GM18511 (cell line): ENCODE measurements at regions not wholly inside any gene's neighbourhood (a gene's known extent, or its start where the extent isn't known, plus 50 kb on each side); places are given as distances from the start of the nearest gene placed in this dataset.

Experiments used
- ATAC-seq: cut with Tn5 transposase; IDR thresholded peaks from one replicate; pipeline ENCODE4 v1.9.1; 2021; ENCODE audit warnings: mild to moderate bottlenecking, moderate library complexity; ENCODE audit not compliant: unreplicated experiment

DNA sequence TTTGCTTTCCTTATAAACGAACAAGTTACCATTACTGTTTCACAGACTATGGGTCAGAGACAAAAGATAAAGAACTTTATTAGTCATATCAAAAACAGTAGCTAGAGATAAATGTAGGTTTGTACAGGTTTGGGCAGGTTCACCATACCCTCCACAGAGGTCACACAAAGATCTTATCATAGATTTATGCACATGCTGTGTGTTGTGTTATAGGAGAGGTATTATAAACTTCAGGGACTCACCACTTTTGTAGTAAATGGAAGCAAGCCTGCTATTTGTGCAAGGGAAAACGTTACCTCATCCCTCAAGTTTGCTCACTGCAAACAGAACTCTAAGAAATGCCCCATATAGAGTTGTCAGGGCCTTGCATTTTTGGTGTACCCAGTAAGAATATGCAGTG, 584.5 kb upstream of the LRRTM1 start:
- no peak for ATAC-seq

DNA sequence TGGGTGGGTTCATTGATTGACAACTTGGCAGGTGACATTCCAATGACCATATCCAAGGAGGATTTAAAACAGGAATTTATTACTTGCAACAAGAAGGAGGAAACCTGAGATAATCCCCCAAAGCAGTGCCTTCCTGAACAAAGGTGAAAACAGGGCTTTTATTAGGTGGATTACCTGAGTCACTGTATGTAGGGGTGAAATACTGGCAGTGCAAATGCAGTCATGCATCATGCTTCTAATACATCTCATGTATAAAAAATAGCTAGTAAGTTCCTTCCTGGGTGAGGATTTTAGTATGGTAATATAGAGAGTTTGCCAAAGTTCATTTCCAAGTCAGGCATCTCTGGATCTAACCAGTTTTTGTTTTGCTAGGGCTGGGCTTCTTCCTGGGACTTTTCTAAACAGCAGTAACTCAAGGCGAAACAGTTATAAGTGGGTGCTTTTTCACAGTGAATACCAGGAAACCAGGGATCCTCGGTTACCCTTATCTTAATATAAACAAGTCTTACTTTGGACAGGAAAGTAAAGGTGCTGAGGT, 583.4 kb upstream of the LRRTM1 start:
- no peak for ATAC-seq

DNA sequence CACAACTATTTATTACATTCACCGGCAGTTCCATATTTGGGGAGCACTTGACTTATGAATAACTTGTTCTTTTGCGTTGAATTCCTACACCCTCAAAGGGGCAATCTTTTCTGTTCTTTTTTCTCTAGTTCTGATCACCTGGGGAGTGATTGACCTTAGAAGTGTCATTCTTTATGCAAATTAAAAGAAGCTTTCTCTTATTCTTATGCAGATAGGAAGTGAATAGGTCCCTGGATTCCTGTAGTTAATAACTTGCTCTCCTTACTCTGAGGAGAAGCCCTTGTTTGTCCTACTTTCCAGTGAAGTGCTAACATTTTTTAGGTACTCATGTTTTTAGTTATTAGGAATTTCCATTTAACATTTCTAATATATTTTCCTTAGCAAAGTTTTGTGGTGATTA, 569.8 kb upstream of the LRRTM1 start:
- no peak for ATAC-seq

DNA sequence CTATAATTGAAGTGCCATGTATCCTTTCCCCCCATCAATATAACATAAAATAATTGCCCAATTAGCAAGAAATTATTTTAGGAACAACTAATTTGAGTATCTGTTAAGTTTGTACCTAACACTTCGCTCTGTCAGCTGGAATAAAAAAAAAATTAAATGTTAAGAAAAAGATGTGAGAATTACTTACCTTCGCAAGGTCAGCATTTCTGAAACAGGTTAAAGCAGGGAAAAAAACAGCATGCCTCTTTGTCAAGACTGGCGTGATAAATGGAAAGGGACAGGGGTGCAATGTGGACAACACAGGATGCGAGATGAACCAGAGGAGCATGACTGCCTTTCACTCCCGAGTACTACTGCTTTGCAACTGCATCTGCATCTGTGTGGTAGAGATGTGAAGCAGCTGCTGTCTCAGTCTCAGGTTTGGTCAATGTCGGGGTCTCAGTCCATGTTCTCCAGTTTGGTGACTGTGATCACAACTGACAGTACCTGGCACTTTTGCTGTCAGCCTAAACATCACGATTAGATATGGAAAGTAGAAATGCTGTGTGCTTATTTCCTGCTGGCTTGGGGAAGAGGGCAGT, 565.4 kb upstream of the LRRTM1 start:
- ATAC-seq: no peak

DNA sequence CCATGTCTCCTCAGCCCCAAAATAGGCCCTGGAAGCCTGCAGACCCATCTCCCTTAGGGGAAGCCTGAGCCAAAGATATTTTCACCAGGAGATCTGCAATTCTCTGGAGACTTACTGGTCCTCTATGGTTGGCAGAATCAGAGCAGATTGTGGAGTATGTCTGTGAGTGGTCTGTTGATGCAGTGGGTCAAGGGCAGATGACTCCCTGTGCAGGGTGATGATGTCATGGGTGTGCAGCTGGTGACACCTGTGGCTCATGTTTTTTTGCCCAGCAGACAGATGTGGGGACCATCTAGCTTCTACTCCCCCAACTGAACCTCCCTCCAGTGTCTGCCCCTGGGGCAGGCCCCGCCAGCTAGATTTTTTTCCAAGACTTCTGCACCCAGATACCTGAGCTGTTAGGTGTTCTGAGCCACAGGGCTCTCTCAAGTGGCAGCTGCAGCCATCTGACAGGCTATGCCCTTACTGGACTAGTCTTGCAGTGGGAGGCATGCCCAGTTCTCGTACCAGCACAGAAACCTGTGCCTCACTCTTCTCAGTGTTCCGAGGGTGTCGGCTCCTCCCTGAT, 558.7 kb upstream of the LRRTM1 start:
- no peak for ATAC-seq

DNA sequence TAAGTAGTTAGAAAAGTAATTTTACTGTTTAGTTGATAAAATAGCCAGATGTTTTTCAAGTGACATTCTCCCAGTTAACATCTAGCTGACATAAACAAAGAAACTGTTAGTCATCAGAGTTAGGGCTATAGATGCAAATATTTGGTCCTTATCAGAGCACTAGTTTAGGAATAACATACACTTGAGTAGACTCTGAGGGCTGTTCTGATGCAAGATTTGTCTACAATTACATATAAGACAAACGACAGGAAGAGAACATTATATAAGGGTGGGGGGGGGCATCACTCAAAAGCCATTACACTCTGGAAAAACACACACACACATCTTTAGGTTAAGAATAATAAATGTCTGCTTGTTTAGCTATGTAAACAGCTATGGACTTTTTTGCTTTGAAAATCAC, 554.4 kb upstream of the LRRTM1 start:
- no peak for ATAC-seq

DNA sequence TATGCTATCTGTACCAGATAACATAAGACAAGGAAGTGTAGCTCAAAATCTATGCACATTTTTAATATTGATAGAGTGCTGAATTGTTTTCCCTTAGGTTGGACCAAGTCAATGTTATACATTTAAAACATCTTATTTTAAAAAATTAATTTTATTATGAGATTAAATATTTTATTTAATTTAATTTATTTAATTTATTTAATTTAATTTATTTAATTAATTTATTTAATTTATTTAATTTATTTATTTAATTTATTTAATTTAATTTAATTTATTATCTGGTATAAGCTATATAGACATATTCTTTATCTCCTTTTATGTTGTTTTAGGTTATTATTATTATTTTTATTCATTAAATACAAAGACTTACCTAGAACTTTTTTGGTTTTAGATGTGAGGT, 551.7 kb upstream of the LRRTM1 start:
- ATAC-seq: no peak

DNA sequence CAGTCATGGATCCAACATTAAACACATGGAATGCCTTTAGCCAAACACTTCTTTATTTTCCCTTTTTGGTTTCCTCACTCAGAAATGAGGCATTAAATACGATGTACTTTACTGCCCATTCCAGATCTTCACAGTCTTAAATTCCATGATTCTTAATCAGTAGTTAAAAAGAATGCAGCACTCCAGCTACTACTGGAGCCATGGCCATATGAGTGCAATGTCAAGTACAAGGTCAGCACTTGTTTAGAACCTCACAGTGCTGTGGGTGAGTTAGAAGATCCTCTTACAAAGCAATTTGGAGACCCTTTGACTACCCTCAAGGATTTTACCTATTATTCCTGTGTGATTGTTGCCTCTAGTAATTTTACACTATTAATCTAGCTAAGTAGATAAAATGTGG, 550.3 kb upstream of the LRRTM1 start:
- no peak for ATAC-seq

DNA sequence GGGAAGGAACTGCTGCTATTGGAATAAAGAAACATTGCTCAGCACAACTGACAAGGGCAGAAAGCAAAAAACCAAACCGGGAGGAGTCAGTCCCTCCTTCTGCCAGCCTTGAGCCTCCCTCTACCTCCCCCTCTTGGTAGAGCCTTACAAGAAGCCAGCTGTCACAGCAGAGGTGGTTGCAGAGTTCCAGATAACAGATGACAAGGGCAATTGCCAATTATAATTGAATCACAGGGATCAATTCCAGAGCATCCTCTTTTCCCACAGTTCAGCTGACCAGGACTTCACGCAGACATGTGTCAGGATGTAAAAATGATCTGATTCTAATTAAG, 548.2 kb upstream of the LRRTM1 start:
- no peak for ATAC-seq

DNA sequence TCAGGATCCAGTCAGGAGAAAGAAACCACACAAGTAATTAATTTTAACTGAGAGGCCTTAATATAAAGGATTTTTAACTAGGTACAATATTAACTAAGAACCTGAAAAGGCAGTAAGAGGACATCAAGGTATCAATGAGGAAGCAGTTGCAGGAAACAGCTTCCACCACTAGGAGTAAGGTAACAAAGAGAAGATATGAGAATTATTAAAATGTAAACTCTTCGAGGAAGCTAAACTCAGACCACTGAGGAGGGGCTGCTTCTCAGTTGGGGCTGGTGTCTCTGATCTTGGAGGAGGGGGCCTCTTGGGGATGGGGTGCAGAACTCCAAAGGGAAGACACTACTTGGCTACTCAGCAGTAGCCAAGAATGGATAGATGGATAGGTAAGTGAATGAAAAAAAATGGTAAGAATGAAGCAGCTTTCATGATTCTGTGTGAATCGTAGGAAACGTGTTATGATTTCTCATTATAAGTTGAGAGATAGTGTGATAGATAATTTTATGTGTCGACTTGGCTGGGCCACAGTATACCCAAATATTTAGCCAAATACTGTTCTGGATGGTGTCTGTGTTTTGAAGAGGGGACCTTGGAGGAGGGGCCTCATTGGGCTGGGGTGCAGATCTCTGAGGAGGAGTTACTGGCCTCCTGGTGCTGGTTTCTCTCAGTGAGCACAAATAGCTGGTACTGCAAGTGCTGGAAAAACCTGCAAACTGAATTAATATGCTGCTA, 547.7 kb upstream of the LRRTM1 start:
- no peak for ATAC-seq

DNA sequence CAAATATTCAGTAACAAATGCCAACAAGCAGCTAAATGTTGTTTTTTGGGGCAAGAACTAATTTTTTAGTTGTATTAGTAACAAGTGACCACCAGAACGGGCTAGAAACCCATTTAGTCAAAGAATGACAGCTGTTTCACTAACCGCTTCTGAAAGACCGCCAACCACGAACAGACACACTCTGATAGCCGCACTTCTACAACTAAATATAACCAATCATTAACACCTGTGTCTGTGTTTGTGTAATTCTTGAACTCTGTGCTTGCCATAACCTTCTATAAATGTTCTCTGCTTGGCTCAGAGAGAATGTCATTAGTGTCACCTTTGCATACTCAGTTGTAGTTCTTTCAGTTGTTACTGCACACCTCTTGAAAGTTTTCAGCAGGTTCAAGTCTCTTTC, 526.3 kb upstream of the LRRTM1 start:
- ATAC-seq: no peak

DNA sequence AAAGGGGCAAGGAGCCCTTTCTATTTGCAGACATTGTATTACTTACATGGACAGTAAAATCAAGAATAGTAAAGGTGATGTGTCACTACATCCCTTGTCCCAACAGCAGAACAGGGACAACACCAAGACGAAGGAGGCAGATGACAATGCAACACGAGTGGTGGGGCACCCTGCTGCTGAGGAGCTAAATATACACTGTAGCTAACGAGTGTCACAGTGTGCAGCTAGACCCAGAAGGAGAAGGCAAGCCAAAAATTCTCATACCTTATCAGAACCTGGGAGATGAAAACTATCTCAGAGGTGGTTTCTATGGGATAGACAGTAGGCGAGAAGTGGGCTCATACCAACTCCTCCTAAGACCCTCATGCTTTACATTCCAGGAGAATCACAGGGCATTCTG, 518.4 kb upstream of the LRRTM1 start:
- no peak for ATAC-seq

DNA sequence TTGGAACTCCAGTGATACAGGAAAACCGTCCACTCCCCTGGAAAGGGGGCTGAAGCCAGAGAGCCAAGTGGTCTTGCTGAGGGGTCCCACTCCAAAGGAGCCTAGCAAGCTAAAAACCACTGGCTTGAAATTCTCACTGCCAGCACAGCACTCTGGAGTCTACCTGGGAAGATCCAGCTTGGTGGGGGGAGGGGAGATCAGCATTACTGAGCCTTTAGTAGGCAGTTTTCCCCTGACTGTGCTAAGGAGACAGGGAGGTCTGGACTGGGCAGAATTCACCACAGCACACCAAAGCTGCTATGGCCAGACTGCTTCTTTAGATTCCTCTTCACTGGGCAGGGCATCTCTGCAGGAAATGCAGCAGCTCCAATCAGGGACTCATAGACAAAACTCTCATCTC, 510.7 kb upstream of the LRRTM1 start:
- no peak for ATAC-seq

DNA sequence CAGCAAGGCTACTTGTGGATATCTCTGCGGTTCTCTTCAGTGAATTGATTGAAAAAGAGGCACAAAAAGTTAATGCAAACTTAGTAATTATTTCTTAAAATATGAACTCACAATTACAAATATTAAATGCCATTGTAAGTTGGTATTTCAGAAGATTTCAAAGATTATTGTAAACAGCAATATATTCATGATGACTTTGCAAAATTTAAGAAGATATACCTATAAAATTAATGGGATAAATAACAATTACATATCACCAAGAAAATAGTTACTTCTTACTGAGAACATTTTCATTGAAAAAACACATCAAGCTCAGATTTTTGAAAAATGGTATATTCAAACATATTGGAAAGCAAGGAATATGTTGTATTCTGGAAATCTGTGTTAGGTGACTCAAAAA, 482.0 kb upstream of the LRRTM1 start:
- ATAC-seq: no peak

DNA sequence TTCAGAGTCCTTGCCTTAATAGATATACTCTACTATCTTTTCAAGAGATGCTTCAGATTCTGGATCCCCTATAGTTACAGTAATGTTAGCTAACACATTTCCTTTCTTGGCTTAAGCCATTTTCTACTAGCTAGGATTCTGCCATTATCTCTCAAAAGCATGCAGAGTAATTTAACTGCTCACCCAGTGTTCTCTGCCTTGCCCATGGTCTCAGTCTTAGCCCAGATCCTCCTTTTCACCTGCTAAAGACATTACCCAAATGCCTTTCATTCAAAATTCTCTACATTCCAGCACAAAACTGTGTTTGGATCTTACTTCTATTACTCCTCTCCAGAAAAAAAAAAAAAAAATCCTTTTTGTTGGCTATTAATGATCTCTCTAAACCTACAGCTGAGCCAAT, 474.2 kb upstream of the LRRTM1 start:
- no peak for ATAC-seq

DNA sequence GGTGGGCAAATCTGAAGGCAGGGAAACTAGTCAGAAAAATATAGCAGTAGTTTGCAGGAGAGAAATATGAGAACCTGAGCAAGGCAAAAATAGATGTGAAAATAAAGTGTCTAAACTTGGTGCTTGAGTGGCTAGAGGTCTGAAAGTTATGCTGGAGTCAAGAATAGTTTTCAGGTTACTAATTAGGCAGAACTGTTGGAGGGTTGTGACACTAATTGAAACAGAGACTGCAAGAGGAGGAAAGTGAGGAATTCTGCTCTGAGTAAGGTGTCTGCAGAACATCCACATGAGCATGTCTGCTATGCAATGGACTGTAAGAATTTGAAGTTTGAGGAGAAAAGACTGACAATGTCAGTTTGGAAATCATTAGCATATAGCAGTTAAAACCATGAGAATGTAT, 444.0 kb upstream of the LRRTM1 start:
- no peak for ATAC-seq

DNA sequence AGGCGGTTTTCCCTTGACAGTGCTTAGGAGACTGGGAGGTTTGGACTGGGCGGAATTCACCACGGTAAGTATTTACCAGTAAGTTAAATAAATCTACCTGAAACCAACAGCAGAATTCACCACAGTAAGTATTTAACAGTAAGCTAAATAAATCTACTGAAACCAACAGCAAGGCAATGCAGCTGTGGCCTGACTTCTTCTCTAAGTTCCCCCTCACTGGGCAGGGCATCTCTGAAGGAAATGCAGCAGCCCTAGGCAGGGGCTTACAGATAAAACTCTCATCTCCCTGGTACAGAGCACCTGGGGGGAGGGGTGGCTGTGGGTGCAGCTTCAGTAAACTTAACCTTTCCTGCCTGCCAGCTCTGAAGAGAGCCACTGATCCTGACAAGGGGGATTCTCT, 432.5 kb upstream of the LRRTM1 start:
- no peak for ATAC-seq

DNA sequence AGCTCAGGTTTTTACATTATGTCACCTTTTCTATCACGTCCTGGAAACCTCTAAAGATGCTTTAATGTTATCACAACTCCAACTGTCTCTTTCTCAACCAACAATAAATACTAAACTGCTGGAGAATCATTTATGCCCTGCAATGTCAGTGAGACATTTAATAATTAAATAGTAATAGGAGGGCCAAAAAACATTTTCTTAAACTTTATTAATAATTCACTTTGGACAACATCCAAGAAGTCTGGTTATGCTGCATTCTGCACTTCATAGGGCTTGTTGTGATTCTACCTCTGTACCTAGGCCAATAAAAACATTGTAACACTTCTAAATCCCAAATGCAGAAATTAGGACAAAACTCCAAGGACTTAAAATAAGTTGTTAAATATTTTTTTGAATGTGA, 420.4 kb upstream of the LRRTM1 start:
- no peak for ATAC-seq

DNA sequence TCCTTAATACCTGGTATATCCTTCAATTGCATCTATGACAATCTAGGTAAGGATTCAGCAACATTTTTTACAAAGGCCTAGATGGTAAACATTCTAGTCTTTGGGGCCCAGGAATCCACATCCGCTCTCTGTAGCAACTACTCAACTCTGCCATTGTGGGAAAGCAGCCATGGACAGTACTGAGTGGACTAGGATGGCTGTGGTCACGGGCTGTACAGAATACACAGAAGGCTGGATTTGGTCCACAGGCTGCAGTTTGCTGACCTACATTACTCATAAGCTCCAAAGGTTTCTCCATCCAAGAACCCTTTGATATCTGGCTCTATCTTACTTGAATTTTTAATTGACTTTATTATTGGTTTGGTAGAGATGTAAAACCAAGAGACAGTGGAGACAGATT, 418.3 kb upstream of the LRRTM1 start:
- ATAC-seq: no peak

DNA sequence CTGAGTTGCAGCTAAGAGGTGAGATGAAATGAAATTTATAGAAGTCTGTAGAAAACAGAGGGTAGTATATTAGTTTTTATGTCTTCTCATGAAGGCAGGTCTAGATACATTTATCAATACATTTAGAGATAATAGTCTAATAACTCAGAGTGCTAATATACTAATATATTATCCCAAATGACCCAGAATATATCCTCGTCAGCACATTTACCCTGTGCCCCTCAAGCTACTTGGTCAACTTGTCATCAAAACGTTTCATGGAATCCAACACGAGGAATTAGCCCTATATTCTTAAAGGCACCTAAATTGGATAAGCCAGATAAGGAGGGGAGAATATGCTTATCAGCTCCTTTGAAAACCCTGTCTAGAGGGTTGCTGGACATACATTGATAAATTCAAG, 415.1 kb upstream of the LRRTM1 start:
- ATAC-seq: no peak

DNA sequence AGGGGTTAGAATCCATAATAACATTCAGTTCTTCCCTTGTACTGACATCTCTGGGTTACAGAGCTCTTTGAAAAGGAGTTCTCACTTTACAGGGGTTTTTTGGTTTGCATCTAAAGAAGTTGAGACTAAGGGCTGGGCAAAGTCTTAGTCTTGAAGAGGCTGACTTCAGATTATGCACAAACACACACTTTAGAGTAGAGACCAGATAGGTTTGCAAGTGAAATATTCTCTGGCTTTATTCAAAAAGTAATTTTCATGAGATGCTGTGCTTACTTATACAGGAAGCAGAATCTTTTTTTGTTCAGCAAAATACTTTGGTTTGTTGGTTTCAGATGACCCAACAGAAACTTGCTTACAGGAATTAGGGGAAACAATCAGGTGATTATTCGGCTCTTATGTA, 410.9 kb upstream of the LRRTM1 start:
- ATAC-seq: no peak

DNA sequence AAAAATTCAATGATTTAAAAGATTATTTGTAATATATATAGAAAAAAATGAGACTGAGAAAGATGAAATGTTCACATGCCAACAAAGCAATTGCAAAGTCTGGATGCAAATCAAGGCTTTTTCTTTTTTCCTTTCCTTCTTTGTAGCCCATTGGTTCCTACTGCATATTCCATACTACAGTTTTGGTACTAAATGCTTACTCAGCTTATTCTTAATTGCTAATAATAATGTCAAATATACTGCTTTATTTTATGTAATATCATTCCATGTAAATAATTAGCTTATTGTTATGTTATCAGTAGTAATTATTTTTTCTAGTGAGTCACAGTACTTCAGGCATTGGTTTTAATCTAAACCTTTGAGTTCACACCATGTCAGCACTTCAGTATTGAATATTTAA, 407.4 kb upstream of the LRRTM1 start:
- ATAC-seq: no peak

DNA sequence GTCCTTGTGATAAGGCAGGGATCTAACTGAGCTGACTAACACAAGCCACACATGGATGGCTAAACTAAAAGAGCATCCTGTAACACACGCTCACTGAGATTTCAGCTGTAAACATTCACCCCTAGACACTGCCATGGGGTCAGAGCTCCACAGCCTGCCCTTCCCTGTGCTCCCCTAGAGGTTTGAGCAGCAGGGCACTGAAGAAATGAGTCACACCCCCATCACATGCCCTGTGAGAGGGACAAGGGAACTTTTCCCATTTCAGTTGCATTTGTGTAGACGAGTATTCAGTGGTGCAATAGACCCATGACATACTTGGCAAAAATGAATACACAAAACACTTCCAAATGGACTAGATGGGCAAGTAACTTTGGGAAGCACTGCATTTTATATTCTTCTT, 402.4 kb upstream of the LRRTM1 start:
- no peak for ATAC-seq
